HG03196 (cell line): ENCODE measurements at regions not wholly inside any gene's neighbourhood (a gene's known extent, or its start where the extent isn't known, plus 50 kb on each side); places are given as distances from the start of the nearest gene placed in this dataset.

Experiments
- ATAC-seq: cut with Tn5 transposase; IDR thresholded peaks from one replicate; pipeline ENCODE4 v1.9.1; 2021; ENCODE audit not compliant: unreplicated experiment

GRCh38 chr3:148131990-148132638 is 565.6 kb upstream of the AGTR1 start:
- ATAC-seq, result no peak

GRCh38 chr3:148136816-148137215 is 560.9 kb upstream of the AGTR1 start:
- no peak for ATAC-seq

- no peak for ATAC-seq
Measured at GRCh38 chr3:148146241-148146640, 551.5 kb upstream of the AGTR1 start.

GRCh38 chr3:148146947-148147826 is 550.5 kb upstream of the AGTR1 start:
- ATAC-seq, result no peak

- no peak for ATAC-seq
Measured at GRCh38 chr3:148147903-148148302, 549.8 kb upstream of the AGTR1 start.

- no peak for ATAC-seq
Measured at GRCh38 chr3:148149556-148149955, 548.1 kb upstream of the AGTR1 start.

GRCh38 chr3:148150141-148150540 is 547.6 kb upstream of the AGTR1 start:
- ATAC-seq, result no peak

- no peak for ATAC-seq
Measured at GRCh38 chr3:148158210-148158609, 539.5 kb upstream of the AGTR1 start.

GRCh38 chr3:148162132-148162531 is 535.6 kb upstream of the AGTR1 start:
- no peak for ATAC-seq

GRCh38 chr3:148168347-148168746 is 529.4 kb upstream of the AGTR1 start:
- no peak for ATAC-seq

GRCh38 chr3:148173851-148174250 is 523.9 kb upstream of the AGTR1 start:
- ATAC-seq, result peak; percentile 65

- ATAC-seq, result no peak
Measured at GRCh38 chr3:148175214-148175613, 522.5 kb upstream of the AGTR1 start.

GRCh38 chr3:148178503-148178902 is 519.2 kb upstream of the AGTR1 start:
- ATAC-seq, result no peak

- ATAC-seq, result no peak
Measured at GRCh38 chr3:148184798-148185197, 512.9 kb upstream of the AGTR1 start.

- ATAC-seq, result no peak
Measured at GRCh38 chr3:148186881-148187280, 510.8 kb upstream of the AGTR1 start.

- ATAC-seq, result no peak
Measured at GRCh38 chr3:148187296-148187695, 510.4 kb upstream of the AGTR1 start.

GRCh38 chr3:148190441-148190990 is 507.2 kb upstream of the AGTR1 start:
- ATAC-seq, result no peak

- no peak for ATAC-seq
Measured at GRCh38 chr3:148191966-148192365, 505.7 kb upstream of the AGTR1 start.

- no peak for ATAC-seq
Measured at GRCh38 chr3:148197061-148197460, 500.6 kb upstream of the AGTR1 start.

- ATAC-seq, result no peak
Measured at GRCh38 chr3:148202386-148202785, 495.3 kb upstream of the AGTR1 start.

- ATAC-seq, result no peak
Measured at GRCh38 chr3:148203297-148204010, 494.2 kb upstream of the AGTR1 start.
